ENCODE measurements at regions not wholly inside any gene's neighbourhood (a gene's known extent, or its start where the extent isn't known, plus 50 kb on each side); places are given as distances from the start of the nearest gene placed in this dataset.

DNA sequence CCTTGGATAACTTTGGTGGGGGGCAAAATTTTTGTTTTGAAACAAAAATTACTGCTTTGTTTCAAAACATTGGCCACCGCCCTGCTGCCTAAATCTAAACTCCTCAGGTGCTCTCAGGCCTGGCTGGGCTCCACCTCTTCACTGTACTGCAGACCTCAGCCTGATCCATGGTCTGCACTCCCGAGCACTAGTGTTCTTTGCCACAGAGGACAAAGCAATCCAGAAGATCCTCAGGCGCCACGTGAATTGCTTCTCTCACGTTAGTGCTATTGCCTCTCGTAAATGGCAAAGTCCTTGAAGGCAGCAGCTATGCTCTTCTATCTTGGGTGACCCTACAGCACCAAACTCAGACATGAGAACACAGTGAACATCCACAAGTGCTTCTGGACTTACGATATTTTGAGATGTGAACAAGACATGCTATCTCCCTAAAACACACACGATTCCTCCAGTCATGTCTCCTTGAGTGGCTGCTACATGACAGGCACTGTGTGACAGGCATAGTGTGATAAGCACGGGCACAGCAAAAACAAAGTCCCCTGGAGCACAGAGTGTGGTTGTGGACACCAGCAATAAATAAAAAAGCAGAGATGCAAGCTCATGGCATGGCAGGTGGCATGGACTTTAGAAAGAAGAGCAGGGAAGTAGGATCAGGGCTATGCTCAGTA lies 582.1 kb upstream of the DPP6 start:
- in situ Hi-C loops (cut with MboI; ENCODE audit: low sequenced_read_pairs, unreplicated experiment), result no loop called here
- DNase-seq (ENCODE audit: low spot score), result no peak
- TF ChIP-seq, protein P1, sequence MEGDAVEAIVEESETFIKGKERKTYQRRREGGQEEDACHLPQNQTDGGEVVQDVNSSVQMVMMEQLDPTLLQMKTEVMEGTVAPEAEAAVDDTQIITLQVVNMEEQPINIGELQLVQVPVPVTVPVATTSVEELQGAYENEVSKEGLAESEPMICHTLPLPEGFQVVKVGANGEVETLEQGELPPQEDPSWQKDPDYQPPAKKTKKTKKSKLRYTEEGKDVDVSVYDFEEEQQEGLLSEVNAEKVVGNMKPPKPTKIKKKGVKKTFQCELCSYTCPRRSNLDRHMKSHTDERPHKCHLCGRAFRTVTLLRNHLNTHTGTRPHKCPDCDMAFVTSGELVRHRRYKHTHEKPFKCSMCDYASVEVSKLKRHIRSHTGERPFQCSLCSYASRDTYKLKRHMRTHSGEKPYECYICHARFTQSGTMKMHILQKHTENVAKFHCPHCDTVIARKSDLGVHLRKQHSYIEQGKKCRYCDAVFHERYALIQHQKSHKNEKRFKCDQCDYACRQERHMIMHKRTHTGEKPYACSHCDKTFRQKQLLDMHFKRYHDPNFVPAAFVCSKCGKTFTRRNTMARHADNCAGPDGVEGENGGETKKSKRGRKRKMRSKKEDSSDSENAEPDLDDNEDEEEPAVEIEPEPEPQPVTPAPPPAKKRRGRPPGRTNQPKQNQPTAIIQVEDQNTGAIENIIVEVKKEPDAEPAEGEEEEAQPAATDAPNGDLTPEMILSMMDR (IDR thresholded peaks at IDR 0.05; ENCODE audit: borderline replicate concordance, control extremely low read depth, extremely low read depth, insufficient read depth, missing control alignments), result no peak

- in situ Hi-C loops (cut with MboI; ENCODE audit: low sequenced_read_pairs, unreplicated experiment), result no loop called here
- TF ChIP-seq, protein P1 (IDR thresholded peaks at IDR 0.05; ENCODE audit: borderline replicate concordance, control extremely low read depth, extremely low read depth, insufficient read depth, missing control alignments), result no peak
- DNase-seq (ENCODE audit: low spot score), result no peak
Observed at GRCh38 chr7:153472516-153472915, 579.7 kb upstream of the DPP6 start.

DNA sequence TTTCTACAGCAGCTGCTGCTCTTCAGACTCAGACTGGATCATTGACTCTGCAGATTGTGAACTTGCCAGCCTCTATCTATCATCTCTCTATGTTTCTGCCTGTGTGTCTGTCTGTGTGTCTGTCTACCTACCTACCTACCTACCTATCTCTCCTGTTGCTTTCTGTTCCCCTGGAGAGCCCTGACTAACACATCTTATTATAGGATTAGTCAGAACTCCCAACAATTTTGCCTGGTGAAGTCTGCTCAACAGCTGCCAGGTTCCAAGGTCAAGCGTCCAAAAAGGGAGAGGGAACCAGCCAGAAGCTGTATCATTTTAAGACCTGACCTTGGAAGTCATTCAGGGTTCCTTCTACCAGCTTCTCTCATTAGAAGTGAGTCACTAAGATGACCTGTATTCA lies 579.0 kb upstream of the DPP6 start:
- DNase-seq (ENCODE audit: low spot score), result no peak
- TF ChIP-seq, protein P1 (IDR thresholded peaks at IDR 0.05; ENCODE audit: borderline replicate concordance, control extremely low read depth, extremely low read depth, insufficient read depth, missing control alignments), result no peak
- in situ Hi-C loops (cut with MboI; ENCODE audit: low sequenced_read_pairs, unreplicated experiment), result no loop called here

- TF ChIP-seq, protein P1 (IDR thresholded peaks at IDR 0.05; ENCODE audit: borderline replicate concordance, control extremely low read depth, extremely low read depth, insufficient read depth, missing control alignments), result no peak
- in situ Hi-C loops (cut with MboI; ENCODE audit: low sequenced_read_pairs, unreplicated experiment), result no loop called here
- no peak for DNase-seq (ENCODE audit: low spot score)
Observed at GRCh38 chr7:153475239-153475638, 577.0 kb upstream of the DPP6 start.

DNA sequence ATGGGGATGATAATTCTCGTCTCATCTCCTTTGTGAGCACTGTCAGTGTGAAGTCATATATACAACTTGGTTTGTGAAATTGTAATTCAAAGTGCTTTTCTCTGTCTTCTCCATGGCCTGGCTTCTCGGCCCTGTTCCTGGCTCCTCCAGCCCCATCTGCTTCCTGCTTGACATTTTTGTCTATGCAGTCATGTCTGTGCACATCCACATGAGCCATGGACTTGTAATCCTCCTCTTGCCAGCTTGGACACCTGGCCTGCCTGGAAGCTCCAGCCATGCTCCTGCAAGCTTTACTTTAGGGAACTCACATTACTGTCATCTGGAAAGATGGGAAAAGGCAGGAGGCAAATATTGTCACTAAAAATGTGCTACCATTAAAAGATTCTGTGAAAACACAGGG lies 576.0 kb upstream of the DPP6 start:
- DNase-seq (ENCODE audit: low spot score), result no peak
- in situ Hi-C loops (cut with MboI; ENCODE audit: low sequenced_read_pairs, unreplicated experiment), result no loop called here

DNA sequence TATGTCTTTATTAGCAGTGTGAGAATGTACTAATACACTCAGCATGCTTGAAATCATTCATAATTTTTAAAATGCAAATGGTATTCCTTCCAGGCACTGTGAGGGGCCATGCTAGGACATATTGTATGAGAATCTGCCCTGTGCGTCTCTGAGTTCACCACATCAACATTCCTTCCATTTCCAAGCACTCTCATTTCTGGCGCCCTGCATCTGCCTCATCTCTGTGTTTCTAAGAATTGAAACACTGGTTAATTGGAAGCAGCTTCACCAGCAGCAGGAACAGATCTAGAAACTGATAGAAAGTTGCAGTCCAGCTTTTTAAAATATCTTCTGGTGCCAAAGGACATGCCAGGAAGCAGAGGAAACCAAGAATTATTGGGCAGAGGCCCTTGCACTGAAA lies 555.9 kb upstream of the DPP6 start:
- no peak for DNase-seq (ENCODE audit: low spot score)
- in situ Hi-C loops (cut with MboI; ENCODE audit: low sequenced_read_pairs, unreplicated experiment), result no loop called here
- TF ChIP-seq, protein P1 (IDR thresholded peaks at IDR 0.05; ENCODE audit: borderline replicate concordance, control extremely low read depth, extremely low read depth, insufficient read depth, missing control alignments), result no peak

More for the DNA sequence above, 576.0 kb upstream of the DPP6 start:
- TF ChIP-seq, protein P1 (IDR thresholded peaks at IDR 0.05; ENCODE audit: borderline replicate concordance, control extremely low read depth, extremely low read depth, insufficient read depth, missing control alignments), result no peak
